Naive thymus-derived CD4-positive, alpha-beta T cell (primary cell): ENCODE measurements at regions not wholly inside any gene's neighbourhood (a gene's known extent, or its start where the extent isn't known, plus 50 kb on each side); places are given as distances from the start of the nearest gene placed in this dataset.

Source experiments
- ATAC-seq: fragments of 150-1000 bp; cut with Tn5 transposase; 2 replicates; pipeline ENCODE4 v1.10.0; 2021; ENCODE audit warnings: mild to moderate bottlenecking, moderate library complexity
- CTCF ChIA-PET: fragments of 350-600 bp; sonication (Branson Sonifier 250); formaldehyde crosslinking; loops from one replicate; lab custom pipeline; 2021; ENCODE audit warnings: antibody characterized with exemption; lab: Charles Lee
- POLR2A ChIA-PET: fragments of 350-600 bp; sonication (Branson Sonifier 250); formaldehyde crosslinking; loops from one replicate; lab custom pipeline; 2021; ENCODE audit warnings: antibody characterized with exemption, inconsistent platforms; lab: Charles Lee
- DNase-seq, 9 donors: peaks; one replicate each; pipeline versions ENCODE4 v3.0.0 to v3.0.0-alpha.2; 2020 to 2022; ENCODE audit warnings: mixed read lengths in 1 of 9
- H3K27ac ChIP-seq: one replicate; pipeline ENCODE4 v1.7.0; 2013; ENCODE audit warnings: mild to moderate bottlenecking, low read depth, low read length, moderate library complexity
- H3K27me3 ChIP-seq, 2 donors: one replicate each; pipeline ENCODE4 v1.7.0; 2013; ENCODE audit warnings: low read length in 2 of 2, mild to moderate bottlenecking in 2 of 2, moderate library complexity in 2 of 2; ENCODE audit not compliant: control insufficient read depth in 2 of 2, insufficient read depth in 2 of 2
- H3K36me3 ChIP-seq, 3 experiments: 1 replicate in 2 of 3; 2 replicates in 1 of 3; pipeline ENCODE4 v1.7.0; 2013; ENCODE audit warnings: low read length in 3 of 3, mild to moderate bottlenecking in 3 of 3, moderate library complexity in 1 of 3; ENCODE audit not compliant: insufficient read depth in 3 of 3, control insufficient read depth in 2 of 3
- H3K4me1 ChIP-seq, 2 donors: one replicate each; pipeline ENCODE4 v1.7.0; 2013; ENCODE audit warnings: low read length in 2 of 2, mild to moderate bottlenecking in 2 of 2, moderate library complexity in 1 of 2; ENCODE audit not compliant: control insufficient read depth in 2 of 2, insufficient read depth in 2 of 2
- H3K4me3 ChIP-seq: 2 replicates; pipeline ENCODE4 v1.7.0; 2013; ENCODE audit warnings: mild to moderate bottlenecking, low read length
- H3K9me3 ChIP-seq, 3 experiments: 1 replicate in 2 of 3; 2 replicates in 1 of 3; pipeline ENCODE4 v1.7.0; 2013; ENCODE audit warnings: low read length in 3 of 3; ENCODE audit not compliant: control insufficient read depth in 2 of 3
- H3K27ac Mint-ChIP-seq, 9 donors: one replicate each; pipeline ENCODE4 v1.8.0; 2020 to 2022; ENCODE audit warnings: mixed read lengths in 9 of 9, mild to moderate bottlenecking in 8 of 9, moderate library complexity in 5 of 9, inconsistent platforms in 2 of 9
- H3K27me3 Mint-ChIP-seq, 5 donors: one replicate each; pipeline ENCODE4 v1.8.0; 2021 to 2022; ENCODE audit warnings: mixed read lengths in 5 of 5, mild to moderate bottlenecking in 1 of 5
- H3K36me3 Mint-ChIP-seq, 5 donors: one replicate each; pipeline ENCODE4 v1.8.0; 2020 to 2022; ENCODE audit warnings: mixed read lengths in 5 of 5, mild to moderate bottlenecking in 3 of 5, inconsistent platforms in 1 of 5
- H3K4me1 Mint-ChIP-seq, 7 donors: one replicate each; pipeline ENCODE4 v1.8.0; 2020 to 2022; ENCODE audit warnings: mixed read lengths in 7 of 7, mild to moderate bottlenecking in 3 of 7, inconsistent platforms in 1 of 7
- H3K4me3 Mint-ChIP-seq, 10 donors: one replicate each; pipeline ENCODE4 v1.8.0; 2020 to 2022; ENCODE audit warnings: mild to moderate bottlenecking in 10 of 10, mixed read lengths in 10 of 10, moderate library complexity in 6 of 10, inconsistent platforms in 2 of 10
- H3K9me3 Mint-ChIP-seq, 11 donors: one replicate each; pipeline ENCODE4 v1.8.0; 2020 to 2022; ENCODE audit warnings: mixed read lengths in 11 of 11, mild to moderate bottlenecking in 4 of 11, inconsistent platforms in 1 of 11, moderate library complexity in 1 of 11
- intact Hi-C, 2 donors: fragments of 100-400 bp; cut with micrococcal nuclease; formaldehyde crosslinking; loops; one replicate each; pipeline ENCODE4 v1.15.1; 2023

DNA sequence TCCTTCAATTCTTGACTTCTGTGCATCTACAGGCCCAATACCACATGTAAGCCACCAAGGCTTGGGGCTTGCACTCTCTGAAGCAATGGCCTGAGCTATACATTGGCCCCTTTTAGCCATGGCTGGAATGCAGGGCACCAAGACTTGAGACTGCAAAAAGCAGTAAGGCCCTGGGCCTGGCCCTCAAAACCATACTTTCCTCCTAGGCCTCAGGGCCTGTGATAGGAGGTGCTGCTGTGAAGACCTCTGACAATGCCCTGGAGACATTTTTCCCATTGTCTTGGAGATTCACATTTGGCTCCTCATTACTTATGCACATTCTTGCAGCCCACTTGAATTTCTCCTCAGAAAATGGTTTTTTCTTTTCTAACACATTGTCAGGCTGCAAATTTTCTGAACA, 68.5 kb upstream of the FSTL5 start:
- POLR2A ChIA-PET = no interaction called here
- H3K36me3 ChIP-seq = no peaks in the 10 kb centered on the region
- peaks cover 0 to 3% (median 0%) of the 10 kb centered on the region in 3 experiments for H3K9me3 ChIP-seq
- Mint-ChIP-seq H3K36me3 (peaks cover 0 to 5% (median 0%) of the 10 kb centered on the region in 5 donors), H3K9me3 (peaks cover 0 to 20% (median 6%) of the 10 kb centered on the region in 11 donors), H3K27me3 (no peaks in the 10 kb centered on the region), H3K4me1 (peaks cover 0 to 7% (median 0%) of the 10 kb centered on the region in 7 donors), H3K4me3 (no peak overlapping the region), H3K27ac (no peak overlapping the region)
- no peak for DNase-seq
- ATAC-seq = no peak
- intact Hi-C loops = no loop called here
- no peak overlapping the region for H3K4me3 ChIP-seq
- CTCF ChIA-PET = no interaction called here
- H3K4me1 ChIP-seq = no peaks in the 10 kb centered on the region
- H3K27ac ChIP-seq = no peak overlapping the region
- H3K27me3 ChIP-seq = no peaks in the 10 kb centered on the region

DNA sequence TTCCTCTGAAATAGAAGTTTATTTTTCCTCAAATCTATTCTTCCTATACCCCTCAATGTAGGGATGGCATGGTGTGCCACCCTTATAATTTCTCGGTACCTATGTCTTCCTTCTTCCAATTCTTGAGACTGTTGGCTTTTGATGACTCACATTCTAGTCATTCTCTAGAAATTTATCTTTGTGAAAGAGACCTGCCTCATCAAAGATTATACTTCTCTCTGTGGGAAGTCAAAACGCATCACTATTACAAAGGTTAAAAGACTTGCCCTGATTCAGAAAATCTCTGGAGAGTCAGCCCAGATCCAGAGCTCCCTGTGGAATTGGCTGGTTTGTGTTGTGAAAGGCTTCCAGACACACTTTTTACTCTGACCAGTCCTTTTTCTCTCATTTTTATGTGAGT, 65.9 kb upstream of the FSTL5 start:
- DNase-seq = no peak
- peaks cover 0 to 5% (median 0%) of the 10 kb centered on the region in 5 donors for H3K36me3 Mint-ChIP-seq
- ChIA-PET CTCF (no interaction called here), POLR2A (no interaction called here)
- Histone ChIP-seq H3K27ac (no peak overlapping the region), H3K4me3 (no peak overlapping the region), H3K27me3 (no peaks in the 10 kb centered on the region), H3K4me1 (no peaks in the 10 kb centered on the region), H3K36me3 (no peaks in the 10 kb centered on the region), H3K9me3 (no peaks in the 10 kb centered on the region)
- intact Hi-C loops = no loop called here
- H3K4me3 Mint-ChIP-seq = no peak overlapping the region
- no peak overlapping the region for H3K27ac Mint-ChIP-seq
- peaks cover 0 to under 1% (median 0%) of the 10 kb centered on the region in 7 donors for H3K4me1 Mint-ChIP-seq
- H3K9me3 Mint-ChIP-seq = peaks cover 0 to 16% (median 6%) of the 10 kb centered on the region in 11 donors
- no peak for ATAC-seq
- H3K27me3 Mint-ChIP-seq = no peaks in the 10 kb centered on the region

DNA sequence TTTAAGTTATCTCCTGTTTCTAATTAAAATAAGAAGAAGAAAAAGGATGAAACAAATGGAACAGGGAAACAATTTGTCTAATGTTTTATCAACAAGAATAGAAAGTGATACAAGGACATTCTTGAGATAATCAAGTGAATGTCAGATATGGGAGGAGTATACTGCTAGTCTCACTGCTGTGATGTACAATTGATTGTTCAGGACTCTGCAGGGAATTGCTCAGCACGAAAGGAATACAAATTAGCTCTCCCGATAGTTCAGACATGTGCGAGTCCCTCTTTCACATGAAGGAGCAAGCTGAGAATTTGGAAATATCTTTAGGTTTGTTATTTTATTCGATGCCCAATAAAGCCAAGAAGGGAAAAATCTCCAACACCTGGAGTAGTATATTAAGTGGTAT, 57.3 kb upstream of the FSTL5 start:
- no peak overlapping the region for H3K4me3 ChIP-seq
- H3K36me3 ChIP-seq = no peaks in the 10 kb centered on the region
- intact Hi-C loops = no loop called here
- no peak for DNase-seq
- no peaks in the 10 kb centered on the region for H3K9me3 ChIP-seq
- no peaks in the 10 kb centered on the region for H3K27me3 ChIP-seq
- Mint-ChIP-seq H3K9me3 (peaks cover 0 to 3% (median 0%) of the 10 kb centered on the region in 11 donors), H3K27me3 (no peaks in the 10 kb centered on the region), H3K27ac (no peak overlapping the region), H3K4me3 (no peak overlapping the region), H3K36me3 (no peaks in the 10 kb centered on the region), H3K4me1 (no peaks in the 10 kb centered on the region)
- ATAC-seq = no peak
- POLR2A ChIA-PET = no interaction called here
- no peak overlapping the region for H3K27ac ChIP-seq
- H3K4me1 ChIP-seq = no peaks in the 10 kb centered on the region
- CTCF ChIA-PET = no interaction called here
